Posterior vena cava (tissue), 2 donors: ENCODE measurements at regions not wholly inside any gene's neighbourhood (a gene's known extent, or its start where the extent isn't known, plus 50 kb on each side); places are given as distances from the start of the nearest gene placed in this dataset.

Source experiments
- DNase-seq: peaks from one replicate; pipeline ENCODE4 v3.0.0-alpha.2; 2020; ENCODE audit warnings: low spot score
- intact Hi-C, 2 donors: fragments of 100-400 bp; cut with DNase I; formaldehyde crosslinking; loops; one replicate each; pipeline versions ENCODE4 v1.14.1 to v1.14.2; 2022 to 2023
- donor health status: DM: yes; HTN: yes; CAD: no.
- donor health status: DM: yes; HTN: yes; CAD: no.

DNA sequence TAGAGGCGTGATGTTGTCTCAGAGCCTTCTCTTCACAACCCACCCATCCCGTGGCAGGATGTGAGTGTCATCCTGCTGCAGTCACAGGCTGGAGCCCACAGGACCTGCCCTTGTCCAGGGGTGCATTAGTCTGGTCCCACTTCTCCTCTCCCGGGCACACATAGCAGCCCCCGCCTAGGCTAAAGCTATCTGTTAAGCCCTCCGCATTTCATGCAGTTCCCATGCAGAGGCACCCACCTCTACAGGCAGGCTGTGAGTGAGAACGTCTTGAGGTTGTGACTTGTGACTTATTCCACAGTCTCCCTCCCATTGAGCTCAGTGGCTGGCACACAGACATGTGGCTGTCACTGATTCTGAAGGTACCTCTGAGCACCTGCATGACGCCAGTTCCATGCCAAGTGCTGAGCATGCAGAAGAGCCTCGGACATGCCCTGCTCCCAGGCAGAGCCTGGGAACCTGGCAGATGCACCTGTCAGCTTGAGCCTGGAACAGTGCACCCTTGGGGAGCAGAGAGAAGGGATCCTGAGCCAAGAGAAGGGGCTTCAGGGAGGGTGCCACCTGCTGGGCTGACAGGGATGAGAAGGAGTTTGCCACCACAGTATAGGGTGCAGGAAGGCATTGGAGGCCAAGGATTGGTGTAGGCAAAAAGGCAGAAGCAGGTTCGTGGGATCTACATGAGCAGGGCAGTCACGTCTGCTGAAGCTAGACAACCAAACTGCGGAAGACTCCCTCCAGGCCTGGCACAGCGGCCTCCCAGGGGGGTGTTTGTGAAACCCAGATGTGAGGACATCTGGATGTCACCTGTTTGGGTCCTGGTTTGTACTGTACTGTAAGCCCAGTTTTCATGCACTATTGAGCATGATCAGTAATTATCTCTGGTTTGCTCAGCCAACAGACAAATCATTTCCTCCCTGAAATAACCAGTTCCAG lies 213.6 kb downstream of the GLI2 start:
- intact Hi-C loops = loop anchor here in 1 of 2 donors (10.0 kb wide), 1 partner anchor 214 kb away; the partner anchor contains the start of gene GLI2
- peak; percentile 75 for DNase-seq

DNA sequence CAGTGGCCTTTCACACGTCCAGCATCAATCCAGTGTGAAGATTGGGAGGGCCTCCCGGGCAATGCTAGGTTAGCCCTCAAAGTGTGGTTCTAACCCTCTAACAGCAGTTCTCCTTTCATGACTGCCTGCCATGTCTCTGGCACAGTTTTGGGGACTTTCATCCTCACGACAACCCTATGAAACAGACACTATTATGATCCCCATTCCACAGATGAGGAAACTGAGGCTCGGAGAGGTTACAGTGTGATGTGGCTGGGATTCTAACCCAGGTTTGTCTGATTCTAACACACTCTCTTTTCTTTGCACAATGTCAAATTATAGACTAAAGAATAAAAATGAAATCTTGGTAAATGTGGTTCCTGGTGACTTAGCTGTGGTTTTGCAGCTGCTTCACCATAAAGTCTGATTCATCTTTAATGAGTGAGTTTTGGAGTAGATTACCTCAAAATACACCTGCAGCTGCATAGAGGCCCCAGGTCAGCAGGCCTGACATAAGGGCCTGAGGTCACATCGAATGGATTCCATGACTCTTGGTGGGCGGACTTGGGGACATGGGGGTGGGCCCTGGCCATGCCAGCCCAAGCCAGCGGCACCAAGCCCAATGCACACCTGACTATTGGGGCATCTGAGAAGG lies 214.4 kb downstream of the GLI2 start:
- no peak for DNase-seq
- intact Hi-C loops = loop anchor here in 1 of 2 donors (10.0 kb wide), 1 partner anchor 215 kb away; the partner anchor contains the start of gene GLI2

DNA sequence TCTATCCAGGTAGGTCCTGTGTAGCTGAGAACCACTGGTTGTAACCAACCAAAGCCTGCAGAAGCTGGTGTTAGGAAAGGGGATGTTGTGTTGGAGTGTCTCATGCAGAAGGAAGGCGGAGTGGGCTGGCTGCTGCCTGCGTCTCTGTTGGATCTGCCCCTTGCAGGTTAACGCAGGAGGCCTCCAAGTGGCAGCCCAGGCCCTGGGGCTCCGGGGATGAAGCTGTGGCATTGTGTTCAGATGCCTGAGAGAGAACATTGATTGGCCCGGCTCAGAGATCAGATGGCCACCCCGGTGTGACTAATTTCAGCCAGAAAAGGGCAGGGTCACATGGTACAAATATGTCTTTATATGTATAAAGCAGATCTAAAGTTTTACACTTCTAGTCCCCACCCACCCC lies 216.0 kb downstream of the GLI2 start:
- peak; percentile 75 for DNase-seq
- intact Hi-C loops = no loop called here

DNA sequence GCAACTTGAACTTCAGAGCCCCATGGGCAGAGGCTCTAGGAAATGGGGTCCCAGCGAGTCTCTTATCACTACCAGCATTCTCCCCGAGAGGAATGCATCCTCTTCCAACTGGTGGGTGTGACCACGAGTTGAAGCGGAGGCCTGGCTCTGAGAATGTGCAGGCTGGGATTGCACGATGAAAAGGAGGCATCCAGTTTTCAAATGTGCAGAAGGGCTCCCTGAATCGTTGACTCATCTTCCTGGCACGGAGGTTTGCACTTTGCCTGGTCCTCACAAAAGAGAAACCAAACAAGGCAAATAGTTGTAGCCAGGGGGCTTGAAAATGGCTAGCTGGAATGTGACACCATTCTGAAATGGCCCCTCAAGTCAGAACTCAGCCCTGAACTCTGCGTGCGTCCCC lies 216.7 kb downstream of the GLI2 start:
- DNase-seq = peak; percentile 69
- intact Hi-C loops = no loop called here

DNA sequence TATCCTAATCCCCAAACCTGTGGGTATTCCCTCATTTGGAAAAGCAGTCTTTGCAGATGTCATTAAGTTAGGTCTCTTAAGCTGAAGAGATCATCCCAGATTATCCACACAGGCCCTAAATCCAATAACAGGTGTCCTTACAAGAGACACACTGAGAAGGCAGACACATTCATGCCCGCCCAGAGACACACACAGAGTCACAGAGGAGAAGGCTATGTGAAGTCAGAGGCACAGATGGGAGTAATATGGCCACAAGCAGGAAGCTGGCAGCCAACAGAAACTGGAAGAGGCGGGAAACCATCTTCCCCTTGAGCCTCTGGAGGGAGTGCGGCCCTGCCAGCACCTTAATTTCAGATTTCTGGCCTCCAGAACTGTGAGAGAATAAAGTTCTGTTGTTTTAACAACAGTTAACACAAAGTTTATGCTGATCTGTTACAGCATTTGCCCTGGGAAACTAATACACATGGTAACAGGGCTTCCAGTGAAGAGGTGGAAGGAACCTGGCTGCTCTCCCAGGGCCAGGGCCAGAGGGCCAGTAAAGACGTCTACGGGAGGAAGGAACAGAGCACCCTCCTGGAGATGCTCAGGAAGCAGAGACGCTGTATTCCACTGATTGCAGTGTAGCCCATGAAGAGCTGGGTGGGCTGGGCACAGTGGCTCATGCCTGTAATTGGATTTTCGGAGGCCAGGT lies 217.5 kb downstream of the GLI2 start:
- no peak for DNase-seq
- intact Hi-C loops = no loop called here

DNA sequence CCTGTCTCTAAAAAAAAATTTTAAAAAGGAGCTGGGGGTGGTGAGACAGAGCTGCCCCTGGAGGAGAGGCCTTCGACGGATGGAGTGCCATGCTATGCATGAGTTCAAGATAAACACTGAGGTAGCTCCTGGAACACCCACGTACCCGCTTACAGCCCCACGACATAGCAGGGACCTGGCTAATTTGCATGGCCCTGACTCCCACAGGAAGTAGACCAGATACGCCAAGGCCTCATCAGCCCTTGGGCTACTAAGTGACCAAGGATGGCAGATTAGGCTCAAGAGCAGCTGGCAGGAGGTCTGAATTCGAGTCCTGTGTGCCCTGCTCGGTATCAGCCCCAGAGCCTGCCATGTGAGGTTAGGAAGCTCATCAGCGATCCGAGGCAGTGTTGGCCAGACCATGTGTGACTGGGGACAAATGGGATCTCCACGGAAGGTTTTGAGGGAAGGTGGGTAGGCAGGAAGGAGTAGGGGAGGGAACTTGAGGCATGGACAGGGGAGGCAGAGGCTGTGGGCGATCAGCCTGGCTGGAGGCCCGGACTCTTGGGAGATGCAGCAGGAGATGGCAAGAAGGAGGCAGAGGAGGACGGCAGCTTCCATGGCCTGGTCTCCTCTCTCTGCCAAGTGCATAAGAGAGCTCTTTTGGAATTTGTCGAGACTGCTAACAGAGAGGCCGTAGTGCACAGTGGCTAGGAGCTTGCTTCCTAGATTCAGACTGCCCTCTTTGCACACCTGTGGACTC lies 218.3 kb downstream of the GLI2 start:
- intact Hi-C loops = no loop called here

DNA sequence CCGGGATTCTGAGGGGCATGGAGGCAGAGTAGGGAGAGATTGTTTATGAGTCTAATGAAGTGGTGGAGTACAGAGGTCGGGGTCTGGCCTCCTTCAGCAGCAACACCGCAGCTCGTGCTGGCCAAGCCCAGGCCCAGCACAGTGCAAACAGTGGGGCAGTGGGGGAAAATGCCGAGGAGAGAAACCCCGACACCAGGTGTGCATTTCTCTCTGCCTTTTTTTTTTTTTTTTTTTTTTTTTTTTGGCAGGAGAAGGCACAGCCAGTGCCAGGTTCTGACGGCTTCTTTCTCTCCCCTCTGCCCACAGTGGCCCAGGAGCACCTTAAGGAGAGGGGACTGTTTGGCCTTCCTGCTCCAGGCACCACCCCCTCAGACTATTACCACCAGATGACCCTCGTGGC lies 219.3 kb downstream of the GLI2 start:
- intact Hi-C loops = no loop called here
- no peak for DNase-seq

More for the DNA sequence above, 218.3 kb downstream of the GLI2 start:
- DNase-seq = no peak

DNA sequence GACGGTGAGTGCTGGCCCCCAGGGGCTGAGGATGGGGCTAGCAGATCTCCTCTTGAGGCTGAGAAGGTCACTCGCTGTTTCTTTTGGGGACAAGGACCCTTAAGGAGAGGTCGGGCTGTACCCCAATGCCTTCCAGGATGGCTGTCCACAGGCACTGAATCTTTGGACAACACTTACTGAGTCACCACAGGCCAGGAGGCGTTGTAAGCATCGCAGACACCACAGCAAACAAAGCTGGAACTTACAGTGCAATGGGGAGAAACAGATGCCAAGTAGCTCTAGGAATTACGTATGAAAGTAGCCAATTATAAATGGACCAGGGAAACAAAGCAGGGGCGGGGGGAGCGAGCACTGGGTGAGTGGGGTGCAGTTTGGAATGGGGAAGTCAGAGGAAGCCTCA lies 219.8 kb downstream of the GLI2 start:
- intact Hi-C loops = no loop called here
- no peak for DNase-seq

DNA sequence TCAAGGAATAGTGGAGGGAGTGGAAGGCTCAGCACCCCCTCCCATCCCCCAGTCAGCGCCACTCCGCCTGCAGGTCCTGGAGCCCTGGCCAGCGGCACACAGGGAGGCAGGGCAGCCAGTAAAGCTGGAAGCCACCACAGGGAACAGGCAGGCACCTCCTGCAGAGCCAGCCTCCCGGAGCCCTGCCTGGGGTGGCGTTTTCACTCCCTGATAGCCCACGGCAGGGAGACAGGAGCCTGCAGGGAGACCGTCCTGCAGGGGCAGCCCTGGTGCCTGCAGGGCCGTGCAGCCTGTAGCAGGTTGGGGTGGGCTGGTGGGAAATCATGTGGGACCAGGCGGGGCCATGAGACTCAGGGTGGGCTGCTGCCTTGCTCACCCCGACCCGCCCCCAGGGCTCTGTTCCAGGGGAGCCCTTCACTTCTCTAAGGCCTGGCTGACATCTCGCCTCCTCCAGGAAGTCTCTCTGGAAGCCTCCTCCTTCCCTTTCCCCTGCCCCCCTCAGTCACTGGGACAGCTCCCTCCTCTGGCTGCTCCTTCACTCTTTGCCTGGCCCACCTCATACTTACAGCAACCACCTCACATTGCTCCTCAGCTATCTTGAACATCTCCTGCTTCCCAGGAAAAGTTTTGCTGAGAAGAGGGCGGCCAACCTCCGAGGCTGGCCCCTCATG lies 221.0 kb downstream of the GLI2 start:
- DNase-seq = no peak
- intact Hi-C loops = no loop called here

DNA sequence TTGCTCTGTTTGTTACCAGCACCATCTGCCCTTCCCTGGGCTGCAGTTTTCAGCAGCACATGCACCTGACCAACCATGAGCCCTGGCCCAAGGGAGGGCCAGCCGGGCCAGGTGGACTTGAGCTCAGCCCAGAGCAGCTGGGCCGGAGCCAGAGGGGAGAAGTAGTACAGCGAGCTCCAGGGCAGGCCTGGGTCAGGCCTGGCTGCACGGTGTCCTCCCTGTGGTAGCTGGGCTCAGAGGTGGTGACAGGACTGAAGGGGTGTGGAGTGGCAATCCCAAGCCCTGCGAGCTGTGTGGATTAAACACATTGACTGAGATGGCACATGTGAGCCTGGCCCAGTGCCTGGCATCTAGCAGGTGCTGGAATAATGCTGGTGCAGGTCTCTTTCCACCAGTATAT lies 222.2 kb downstream of the GLI2 start:
- intact Hi-C loops = no loop called here
- DNase-seq = no peak

DNA sequence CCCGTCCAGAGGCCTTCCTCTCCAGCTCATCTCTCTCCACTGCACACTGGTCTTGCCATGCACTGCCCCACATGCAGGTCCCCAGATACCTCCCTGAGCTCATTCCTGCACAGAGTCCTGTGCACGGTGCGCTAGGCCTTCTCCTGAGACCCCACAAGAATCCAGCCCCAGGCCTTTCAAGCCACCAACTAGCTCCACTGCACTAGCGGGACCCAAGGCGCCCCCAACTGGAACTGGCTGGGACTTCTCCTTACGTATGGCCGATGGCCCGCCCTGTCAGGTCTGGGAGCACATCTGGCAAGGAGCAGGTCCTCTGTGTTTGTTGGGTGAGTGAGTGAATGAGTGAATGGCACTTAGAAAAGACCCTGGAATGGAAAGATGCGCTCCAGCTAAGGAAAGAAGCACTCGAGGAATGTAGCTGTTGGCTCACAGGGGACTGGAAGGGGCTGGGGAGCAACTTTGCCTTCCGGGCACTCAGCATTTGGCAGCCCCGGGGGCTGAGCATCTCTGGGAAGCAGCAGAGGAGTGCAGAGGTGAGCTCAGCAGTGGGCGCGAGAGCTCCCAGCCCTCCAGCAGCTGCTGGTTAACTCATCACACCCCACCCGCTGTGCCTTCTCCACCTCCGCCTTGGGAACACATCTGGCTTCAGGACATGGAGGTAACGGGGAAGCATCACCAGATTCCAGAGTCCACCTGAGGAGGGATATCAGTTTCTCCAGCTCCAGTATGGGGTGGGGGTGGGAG lies 223.1 kb downstream of the GLI2 start:
- peak; percentile 82 for DNase-seq
- intact Hi-C loops = no loop called here

DNA sequence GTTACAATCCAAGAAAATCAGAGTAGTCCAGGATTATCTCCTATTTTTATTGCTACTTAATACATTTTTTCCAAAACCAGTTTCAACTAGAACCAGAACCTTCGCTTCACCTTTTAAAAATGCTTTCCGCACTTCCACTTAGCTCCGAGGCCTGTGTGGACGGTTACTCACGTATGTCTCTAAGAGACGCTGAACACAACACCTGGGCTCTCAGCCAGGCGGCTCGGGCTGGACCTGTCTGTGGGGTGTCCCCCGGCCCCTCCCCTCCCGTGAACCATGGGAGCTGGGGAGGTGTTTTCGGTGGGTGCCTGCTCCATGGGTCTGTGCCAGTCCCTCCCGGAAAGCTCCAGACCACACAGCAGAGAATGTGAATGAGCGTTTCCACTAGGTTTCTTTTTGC lies 223.8 kb downstream of the GLI2 start:
- no peak for DNase-seq
- intact Hi-C loops = no loop called here

DNA sequence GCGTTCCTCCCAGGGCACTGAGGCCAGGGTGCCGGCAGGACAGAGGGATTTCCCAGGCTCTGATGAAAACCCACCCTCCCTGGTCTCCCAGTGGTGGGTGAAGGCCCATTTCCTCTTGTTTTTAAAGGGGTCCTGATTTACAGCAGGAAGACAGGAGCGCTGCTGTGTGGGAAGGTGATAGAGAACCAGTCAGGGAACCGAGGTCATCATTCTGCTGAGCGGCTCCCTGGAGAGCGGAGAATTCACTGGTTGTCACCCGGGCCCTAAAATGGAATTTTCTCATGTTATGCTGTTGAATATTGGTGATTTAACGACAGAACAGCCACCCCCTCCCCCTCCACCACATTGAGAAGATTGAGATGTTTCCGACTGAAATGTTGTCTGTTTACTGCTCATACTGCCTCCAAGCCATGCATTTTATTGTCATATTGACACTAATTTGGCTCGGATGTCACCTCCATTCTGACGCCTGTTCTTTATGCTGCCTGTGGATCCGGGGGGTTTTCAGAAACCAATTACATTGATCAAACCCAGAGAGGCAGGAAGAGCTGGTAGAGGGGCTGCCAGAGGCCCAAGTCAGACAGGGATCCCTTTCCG lies 225.2 kb downstream of the GLI2 start:
- intact Hi-C loops = no loop called here
- no peak for DNase-seq

DNA sequence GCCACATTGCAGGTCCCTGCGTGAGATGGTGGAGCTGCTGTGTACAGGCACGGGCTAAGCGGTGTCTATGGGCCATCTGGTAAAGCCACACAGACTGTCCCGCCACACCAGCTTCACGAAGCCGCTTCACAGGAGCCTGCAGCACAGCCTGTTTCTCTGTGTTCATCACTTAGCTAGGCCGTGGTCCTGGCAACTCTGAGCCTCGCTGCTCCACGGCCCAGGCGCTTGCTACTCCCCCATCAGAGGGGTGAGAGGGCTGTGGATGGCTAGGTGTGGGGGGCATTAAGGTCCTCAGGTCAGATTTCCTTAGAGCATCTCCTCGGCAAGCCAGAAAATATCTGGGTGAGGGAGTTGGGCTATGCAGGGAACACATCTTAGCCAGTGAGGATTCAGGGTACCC lies 225.7 kb downstream of the GLI2 start:
- intact Hi-C loops = no loop called here
- DNase-seq = no peak

DNA sequence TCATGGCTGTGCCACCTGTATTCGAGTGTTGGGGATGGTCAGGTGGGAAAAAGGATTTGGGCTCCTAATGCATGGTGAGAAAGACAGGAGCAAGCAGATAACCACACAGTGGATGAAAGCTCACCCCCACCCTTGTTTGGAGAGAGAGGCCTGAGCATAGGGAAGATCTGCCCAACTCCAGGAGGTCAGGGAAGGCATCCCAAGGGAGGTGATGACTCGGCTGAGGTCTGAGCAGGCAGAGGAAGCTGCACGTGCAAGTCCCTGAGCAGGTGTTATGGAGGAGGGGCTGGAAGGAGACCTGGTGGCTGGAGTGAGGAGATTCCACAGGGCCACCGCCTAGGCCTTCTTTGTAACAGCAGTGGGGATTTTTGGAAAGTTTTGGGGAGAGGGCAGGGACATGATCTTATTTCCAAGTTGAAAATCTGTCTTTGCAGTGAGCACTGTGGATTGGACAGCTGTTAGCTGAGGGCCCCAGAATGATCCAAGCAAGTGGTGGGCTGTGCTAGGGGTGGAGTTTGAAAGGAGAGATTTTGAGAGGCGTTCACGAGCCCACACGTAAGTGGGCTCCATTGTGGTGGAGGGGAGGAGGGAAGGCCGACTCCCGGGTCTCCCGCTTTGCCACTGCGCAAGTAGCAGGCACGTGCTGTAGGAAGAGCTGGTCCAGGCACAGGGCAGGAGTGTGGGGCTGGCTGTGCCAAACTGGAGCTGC lies 228.5 kb downstream of the GLI2 start:
- no peak for DNase-seq
- intact Hi-C loops = no loop called here

DNA sequence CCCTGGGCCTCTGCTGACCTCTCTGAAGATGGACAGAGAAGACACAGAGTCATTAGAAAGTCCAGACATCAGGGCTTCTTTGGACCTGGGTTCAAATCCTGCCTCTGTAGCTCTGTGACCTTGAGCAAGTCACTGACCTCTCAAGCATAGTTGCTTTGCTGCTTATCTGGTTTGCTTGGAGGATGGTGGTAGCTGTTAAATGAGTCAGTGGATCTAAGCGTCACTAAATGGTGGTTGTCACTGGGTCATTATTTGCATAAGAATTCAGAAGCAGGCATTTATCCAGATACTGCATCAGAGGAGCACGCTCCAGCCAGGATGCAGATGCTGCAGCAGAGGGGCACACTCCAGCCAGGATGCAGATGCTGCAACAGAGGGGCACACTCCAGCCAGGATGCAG lies 229.2 kb downstream of the GLI2 start:
- no peak for DNase-seq
- intact Hi-C loops = no loop called here

DNA sequence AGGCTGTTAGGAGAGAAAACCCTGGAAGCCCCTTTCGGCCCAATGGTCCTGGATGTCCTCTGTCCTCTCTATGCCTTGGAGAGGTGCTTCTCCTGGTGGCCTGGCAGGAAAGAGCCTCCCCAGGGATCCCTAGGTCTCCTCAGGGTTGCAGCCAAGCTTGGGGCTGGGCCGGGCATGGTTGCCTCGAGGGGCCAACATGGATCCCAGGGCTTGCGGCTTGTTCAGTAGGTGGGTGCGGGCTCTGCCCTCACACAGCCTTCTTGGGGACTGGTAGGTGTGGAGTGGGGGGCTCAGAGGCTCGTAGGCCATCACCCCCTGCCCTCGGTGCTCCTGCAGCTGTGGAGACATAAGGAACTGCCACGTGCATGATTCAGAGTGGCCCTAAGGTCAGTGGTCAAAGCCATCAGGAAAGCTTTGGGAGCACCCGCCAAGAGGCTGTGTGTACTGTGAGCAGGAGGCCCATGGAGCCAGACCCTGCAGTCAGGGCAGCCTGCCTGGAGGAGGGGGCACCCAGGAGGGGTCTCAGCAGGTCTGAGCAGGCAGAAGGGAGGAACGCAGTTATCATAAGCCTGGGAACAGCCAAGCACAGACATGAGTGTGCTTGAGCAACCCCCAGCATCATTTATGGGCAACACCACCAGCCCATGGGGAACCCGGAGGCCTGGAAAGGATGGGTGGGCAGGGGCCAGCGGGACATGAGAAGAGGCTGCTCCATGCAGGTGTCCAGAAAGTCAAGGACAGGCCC lies 231.0 kb downstream of the GLI2 start:
- intact Hi-C loops = no loop called here
- DNase-seq = no peak
